ENCODE measurements at regions not wholly inside any gene's neighbourhood (a gene's known extent, or its start where the extent isn't known, plus 50 kb on each side); places are given as distances from the start of the nearest gene placed in this dataset.

DNA sequence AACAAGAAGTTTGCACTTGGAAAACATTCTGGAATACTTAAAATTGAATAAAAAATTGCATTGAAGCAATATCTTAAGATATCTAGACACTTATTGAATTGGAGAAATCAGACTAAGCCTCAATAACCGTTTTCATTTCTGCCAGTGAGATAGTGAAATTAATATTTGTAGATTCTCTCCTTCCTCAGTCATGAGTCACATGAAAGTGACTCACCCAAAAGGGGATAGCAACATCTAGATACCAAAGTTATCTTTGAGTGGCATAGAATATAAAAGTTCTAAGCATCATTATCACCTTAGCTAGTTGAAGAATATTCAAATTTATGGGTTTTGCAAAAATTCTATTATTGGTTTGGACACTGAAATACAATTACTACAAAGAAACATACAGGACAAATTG lies 614.8 kb upstream of the ZNF717 start:
- FAIRE-seq: no peak
- no peak for TF ChIP-seq SPI1 (IDR thresholded peaks at IDR 0.05; ENCODE audit: low read depth, low read length)
- no peak for TF ChIP-seq POLR2AphosphoS5 (IDR thresholded peaks at IDR 0.05; ENCODE audit: low read depth, low read length)
- no peak for TF ChIP-seq POU2F2 (IDR thresholded peaks at IDR 0.05; ENCODE audit: low read depth, low read length)
- no peak for TF ChIP-seq POLR2A (IDR thresholded peaks at IDR 0.05; ENCODE audit: low read depth, low read length)
- TF ChIP-seq PAX5 (IDR thresholded peaks at IDR 0.05; ENCODE audit: insufficient read depth, low read length, severe bottlenecking): no peak
- DNase-seq (ENCODE audit: insufficient read length, low spot score): no peak

DNA sequence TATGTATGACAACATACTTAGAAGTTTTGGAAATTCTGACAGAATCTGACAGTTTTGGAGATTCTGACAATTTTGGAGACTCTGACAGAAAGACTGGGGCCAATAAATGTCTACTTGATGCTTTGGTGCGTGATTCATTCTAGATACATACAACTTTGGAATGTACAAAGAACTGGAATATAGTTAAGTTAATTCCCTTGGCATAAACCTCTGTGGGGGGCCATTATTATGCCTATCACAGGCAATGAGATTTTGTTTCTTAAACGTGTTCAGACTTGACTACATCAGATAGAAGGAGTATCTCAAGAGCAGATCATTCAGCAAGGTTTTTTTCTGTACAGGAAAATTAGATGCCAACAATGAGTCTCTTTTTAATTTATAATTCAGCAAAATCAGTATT lies 617.6 kb upstream of the ZNF717 start:
- no peak for FAIRE-seq
- no peak for DNase-seq (ENCODE audit: insufficient read length, low spot score)
- TF ChIP-seq PAX5 (IDR thresholded peaks at IDR 0.05; ENCODE audit: insufficient read depth, low read length, severe bottlenecking) (no peak), TAF1 (IDR thresholded peaks at IDR 0.05; ENCODE audit: low read depth, low read length) (no peak), POU2F2 (IDR thresholded peaks at IDR 0.05; ENCODE audit: low read depth, low read length) (no peak), POLR2AphosphoS5 (IDR thresholded peaks at IDR 0.05; ENCODE audit: low read depth, low read length) (no peak), SPI1 (IDR thresholded peaks at IDR 0.05; ENCODE audit: low read depth, low read length) (no peak), POLR2A (IDR thresholded peaks at IDR 0.05; ENCODE audit: low read depth, low read length) (no peak)

DNA sequence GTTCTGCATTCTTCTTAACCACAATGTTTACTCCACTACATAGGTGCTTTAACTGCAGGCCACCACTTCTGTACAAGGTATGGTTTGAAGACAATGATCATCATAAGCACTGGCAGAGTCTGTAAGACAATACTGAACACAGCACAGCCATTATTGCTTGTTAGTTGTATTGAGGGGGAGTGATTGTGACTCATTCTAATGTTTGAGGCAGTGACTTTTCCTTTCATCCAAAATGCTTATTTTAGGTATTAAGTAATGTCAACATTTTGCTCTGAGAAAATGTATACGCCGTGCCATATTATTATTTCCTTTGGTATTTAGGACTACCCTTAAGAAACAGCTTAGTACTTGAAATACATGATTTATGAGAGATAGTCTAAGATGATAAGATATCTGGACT lies 618.2 kb upstream of the ZNF717 start:
- no peak for FAIRE-seq
- no peak for TF ChIP-seq POLR2A (IDR thresholded peaks at IDR 0.05; ENCODE audit: low read depth, low read length)
- TF ChIP-seq POU2F2 (IDR thresholded peaks at IDR 0.05; ENCODE audit: low read depth, low read length): no peak
- no peak for TF ChIP-seq POLR2AphosphoS5 (IDR thresholded peaks at IDR 0.05; ENCODE audit: low read depth, low read length)
- no peak for TF ChIP-seq TAF1 (IDR thresholded peaks at IDR 0.05; ENCODE audit: low read depth, low read length)
- TF ChIP-seq SPI1 (IDR thresholded peaks at IDR 0.05; ENCODE audit: low read depth, low read length): no peak
- TF ChIP-seq PAX5 (IDR thresholded peaks at IDR 0.05; ENCODE audit: insufficient read depth, low read length, severe bottlenecking): no peak

DNA sequence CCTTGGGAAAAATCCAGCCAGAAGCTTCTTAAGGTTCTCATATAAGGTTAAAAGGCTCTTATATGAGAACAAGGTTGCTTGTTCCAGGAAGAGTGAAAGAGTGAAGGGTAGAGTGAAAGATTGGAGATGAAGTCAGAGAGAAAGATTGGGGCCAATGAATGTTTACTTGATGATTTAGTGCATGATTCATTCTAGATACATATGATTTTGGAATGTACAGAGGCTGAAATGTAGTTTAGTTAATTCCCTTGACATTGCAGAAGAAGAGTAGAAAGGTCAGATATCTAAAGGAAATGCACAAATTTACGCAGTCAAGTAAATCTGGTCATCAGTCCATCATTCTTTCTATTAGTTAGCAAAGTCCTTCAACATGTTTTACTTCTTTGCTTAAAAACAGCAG lies 619.8 kb upstream of the ZNF717 start:
- TF ChIP-seq TAF1 (IDR thresholded peaks at IDR 0.05; ENCODE audit: low read depth, low read length): no peak
- FAIRE-seq (no peak), DNase-seq (ENCODE audit: insufficient read length, low spot score) (no peak)

More for the DNA sequence above, 618.2 kb upstream of the ZNF717 start:
- DNase-seq (ENCODE audit: insufficient read length, low spot score): no peak

DNA sequence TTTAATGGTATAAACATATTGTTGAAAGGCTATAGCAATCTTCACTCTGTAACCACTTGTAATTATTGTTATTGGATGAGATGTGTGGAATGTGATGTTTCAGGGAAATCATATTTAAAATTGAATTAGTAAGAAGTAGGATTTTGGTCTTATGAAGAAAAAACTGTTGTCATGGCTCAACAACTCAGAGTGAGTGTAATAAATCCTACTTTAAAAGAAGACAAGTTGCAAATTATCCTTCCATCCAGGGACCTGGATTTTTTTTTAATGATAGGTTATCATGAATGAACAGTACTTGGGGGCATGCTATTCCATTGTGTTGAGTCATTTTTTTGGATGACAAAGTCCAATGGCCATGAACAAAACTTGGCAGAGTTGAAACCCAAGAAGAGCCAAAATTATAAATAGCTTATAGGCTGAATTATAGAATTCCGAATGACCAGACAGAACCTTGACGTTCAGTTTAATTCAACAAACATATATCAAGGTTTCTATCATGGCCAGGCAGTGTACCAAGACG lies 625.5 kb upstream of the ZNF717 start:
- FAIRE-seq (no peak), DNase-seq (ENCODE audit: insufficient read length, low spot score) (no peak)
- TF ChIP-seq SPI1 (IDR thresholded peaks at IDR 0.05; ENCODE audit: low read depth, low read length) (no peak), POLR2AphosphoS5 (IDR thresholded peaks at IDR 0.05; ENCODE audit: low read depth, low read length) (no peak), POU2F2 (IDR thresholded peaks at IDR 0.05; ENCODE audit: low read depth, low read length) (no peak), POLR2A (IDR thresholded peaks at IDR 0.05; ENCODE audit: low read depth, low read length) (no peak), TAF1 (IDR thresholded peaks at IDR 0.05; ENCODE audit: low read depth, low read length) (no peak), PAX5 (IDR thresholded peaks at IDR 0.05; ENCODE audit: insufficient read depth, low read length, severe bottlenecking) (no peak)

DNA sequence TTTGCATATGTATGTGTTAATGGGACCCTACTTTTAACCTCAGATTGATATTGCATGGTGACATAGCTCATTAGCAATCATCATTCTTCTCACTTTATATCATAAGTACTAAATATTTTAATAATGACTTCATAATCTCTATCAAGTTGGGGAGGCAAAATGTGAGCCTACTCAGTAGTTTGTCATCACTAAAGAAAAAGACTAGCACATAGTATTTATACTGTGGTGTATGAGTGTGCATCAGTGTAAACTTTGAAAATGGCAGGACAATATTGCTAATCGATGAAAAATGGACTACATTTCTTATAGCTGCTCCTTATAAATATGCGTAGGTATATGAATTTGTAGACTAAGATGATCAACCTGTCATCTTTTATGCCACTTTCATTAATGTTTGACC lies 624.5 kb upstream of the ROBO2 start:
- TF ChIP-seq POU2F2 (IDR thresholded peaks at IDR 0.05; ENCODE audit: low read depth, low read length): no peak
- no peak for TF ChIP-seq TAF1 (IDR thresholded peaks at IDR 0.05; ENCODE audit: low read depth, low read length)
- no peak for TF ChIP-seq POLR2AphosphoS5 (IDR thresholded peaks at IDR 0.05; ENCODE audit: low read depth, low read length)
- TF ChIP-seq SPI1 (IDR thresholded peaks at IDR 0.05; ENCODE audit: low read depth, low read length): no peak
- no peak for TF ChIP-seq POLR2A (IDR thresholded peaks at IDR 0.05; ENCODE audit: low read depth, low read length)
- FAIRE-seq (no peak), DNase-seq (ENCODE audit: insufficient read length, low spot score) (no peak)

DNA sequence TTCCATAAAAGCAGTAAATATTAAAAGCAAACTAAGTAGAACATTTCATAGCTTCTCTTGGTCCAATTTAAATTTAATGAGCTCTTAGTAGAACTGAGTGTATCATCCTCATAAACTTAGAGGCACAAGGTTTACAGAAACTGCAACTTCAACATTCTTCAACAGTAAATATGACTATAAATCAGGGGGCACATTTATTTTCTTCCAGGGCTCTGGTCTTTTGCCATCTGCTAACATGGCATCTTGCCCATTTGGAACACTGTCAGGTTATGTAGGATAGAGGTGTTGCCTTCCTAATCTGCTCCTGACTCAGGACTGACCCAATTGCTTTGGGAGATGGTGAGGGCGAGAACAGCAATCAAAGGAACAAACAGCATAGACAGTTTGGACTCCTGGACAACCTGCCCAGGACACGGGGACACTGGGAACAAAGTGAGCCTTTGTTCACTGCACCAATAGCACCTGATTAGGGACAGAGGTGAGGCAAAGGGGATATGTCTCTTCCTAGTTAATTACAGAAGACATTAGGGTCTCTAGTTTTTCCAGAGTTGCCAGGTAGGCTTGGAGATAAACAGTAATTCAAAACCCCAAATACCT lies 610.2 kb upstream of the ROBO2 start:
- no peak for FAIRE-seq
- TF ChIP-seq POU2F2 (IDR thresholded peaks at IDR 0.05; ENCODE audit: low read depth, low read length) (no peak), PAX5 (IDR thresholded peaks at IDR 0.05; ENCODE audit: insufficient read depth, low read length, severe bottlenecking) (no peak), SPI1 (IDR thresholded peaks at IDR 0.05; ENCODE audit: low read depth, low read length) (no peak), POLR2A (IDR thresholded peaks at IDR 0.05; ENCODE audit: low read depth, low read length) (no peak), TAF1 (IDR thresholded peaks at IDR 0.05; ENCODE audit: low read depth, low read length) (no peak), POLR2AphosphoS5 (IDR thresholded peaks at IDR 0.05; ENCODE audit: low read depth, low read length) (no peak)
- no peak for DNase-seq (ENCODE audit: insufficient read length, low spot score)

DNA sequence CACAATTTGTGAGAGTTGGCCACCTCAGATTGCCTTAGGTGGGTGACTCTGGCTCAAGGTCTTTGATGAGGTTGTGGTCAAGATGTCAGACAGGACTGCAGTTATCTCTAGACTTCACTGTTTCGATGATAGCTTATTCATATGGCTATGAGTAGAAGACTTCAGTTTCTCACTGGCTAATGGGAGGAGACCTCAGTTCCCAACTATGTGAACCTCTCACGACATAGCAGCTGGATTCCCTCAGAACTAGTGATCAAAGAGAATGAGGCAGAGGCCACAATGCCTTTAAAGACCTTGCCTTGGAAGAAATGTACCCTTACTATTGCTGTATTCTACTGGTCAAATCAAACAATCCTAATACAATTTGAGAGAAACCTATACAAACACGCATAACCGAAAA lies 607.5 kb upstream of the ROBO2 start:
- TF ChIP-seq POU2F2 (IDR thresholded peaks at IDR 0.05; ENCODE audit: low read depth, low read length) (no peak), PAX5 (IDR thresholded peaks at IDR 0.05; ENCODE audit: insufficient read depth, low read length, severe bottlenecking) (no peak), POLR2A (IDR thresholded peaks at IDR 0.05; ENCODE audit: low read depth, low read length) (no peak), SPI1 (IDR thresholded peaks at IDR 0.05; ENCODE audit: low read depth, low read length) (no peak), TAF1 (IDR thresholded peaks at IDR 0.05; ENCODE audit: low read depth, low read length) (no peak), POLR2AphosphoS5 (IDR thresholded peaks at IDR 0.05; ENCODE audit: low read depth, low read length) (no peak)
- DNase-seq (ENCODE audit: insufficient read length, low spot score) (no peak), FAIRE-seq (no peak)

DNA sequence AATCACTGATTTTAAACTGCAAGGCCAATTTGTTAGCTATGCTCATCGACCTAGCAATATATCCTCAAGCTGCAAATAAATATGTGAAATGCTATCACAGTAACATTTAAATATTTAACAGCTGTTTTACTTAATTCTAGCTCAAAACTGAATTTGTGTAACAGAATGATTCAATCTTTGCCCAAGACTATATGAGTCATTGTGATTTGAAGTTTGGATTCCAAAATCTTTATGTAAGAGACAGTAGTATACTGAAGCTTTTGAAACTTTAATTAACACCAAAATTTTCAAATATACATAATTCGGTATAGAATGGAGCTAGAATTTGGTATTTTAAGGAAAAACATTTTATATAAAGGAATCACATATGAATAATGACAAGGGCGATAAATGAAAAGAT lies 603.0 kb upstream of the ROBO2 start:
- DNase-seq (ENCODE audit: insufficient read length, low spot score): no peak
- no peak for FAIRE-seq
- no peak for TF ChIP-seq SPI1 (IDR thresholded peaks at IDR 0.05; ENCODE audit: low read depth, low read length)
- TF ChIP-seq POLR2AphosphoS5 (IDR thresholded peaks at IDR 0.05; ENCODE audit: low read depth, low read length): no peak
- no peak for TF ChIP-seq TAF1 (IDR thresholded peaks at IDR 0.05; ENCODE audit: low read depth, low read length)
- TF ChIP-seq POU2F2 (IDR thresholded peaks at IDR 0.05; ENCODE audit: low read depth, low read length): no peak
- TF ChIP-seq POLR2A (IDR thresholded peaks at IDR 0.05; ENCODE audit: low read depth, low read length): no peak
- no peak for TF ChIP-seq PAX5 (IDR thresholded peaks at IDR 0.05; ENCODE audit: insufficient read depth, low read length, severe bottlenecking)

DNA sequence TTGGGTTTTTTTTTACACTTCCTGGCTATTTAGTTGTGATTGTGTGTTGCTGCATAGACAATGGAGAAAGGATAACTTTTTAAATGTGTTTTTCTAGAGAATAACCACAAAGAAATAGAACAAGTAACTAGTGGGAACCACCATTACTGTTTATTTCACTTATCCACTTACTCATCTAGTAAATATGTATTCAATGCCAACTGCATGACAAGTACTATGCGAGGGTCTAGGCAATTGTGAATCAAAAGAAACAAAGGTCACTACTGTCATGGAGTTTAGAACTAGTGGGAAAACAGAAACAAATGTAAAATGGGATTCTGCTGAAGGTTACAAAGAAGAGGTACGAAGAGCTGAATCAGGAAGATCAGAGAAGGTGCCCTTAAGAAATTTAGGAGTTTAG lies 600.9 kb upstream of the ROBO2 start:
- FAIRE-seq: no peak
- DNase-seq (ENCODE audit: insufficient read length, low spot score): no peak
- no peak for TF ChIP-seq PAX5 (IDR thresholded peaks at IDR 0.05; ENCODE audit: insufficient read depth, low read length, severe bottlenecking)
- no peak for TF ChIP-seq POLR2A (IDR thresholded peaks at IDR 0.05; ENCODE audit: low read depth, low read length)
- no peak for TF ChIP-seq SPI1 (IDR thresholded peaks at IDR 0.05; ENCODE audit: low read depth, low read length)
- no peak for TF ChIP-seq POU2F2 (IDR thresholded peaks at IDR 0.05; ENCODE audit: low read depth, low read length)
